Urothelium cell line (cell line): ENCODE measurements at regions not wholly inside any gene's neighbourhood (a gene's known extent, or its start where the extent isn't known, plus 50 kb on each side); places are given as distances from the start of the nearest gene placed in this dataset.

Source experiments
- DNase-seq: peaks from one replicate; pipeline ENCODE4 v3.0.0; 2011; ENCODE audit warnings: low spot score, mixed read lengths
- FAIRE-seq: peaks from 2 replicates; lab custom pipeline; 2011; peaks lifted over from hg19 to GRCh38; lab: Jason Lieb, UNC

DNA sequence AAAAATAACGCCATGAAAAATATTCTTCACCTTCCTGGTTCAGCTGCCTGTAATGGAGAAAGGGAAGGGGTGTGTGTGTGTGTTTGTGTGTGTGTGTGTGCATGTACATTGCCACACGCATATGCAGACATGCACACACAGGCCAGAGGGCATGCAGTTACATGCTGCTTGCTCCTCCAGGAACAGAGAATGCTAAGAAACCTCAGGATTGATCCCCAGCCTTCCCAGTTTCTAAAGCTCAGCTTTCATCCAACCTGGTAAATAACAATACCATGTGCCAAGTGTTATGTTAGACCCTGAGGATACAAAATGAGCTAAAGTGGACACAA is 241.7 kb downstream of the SPTSSA start:
- FAIRE-seq: no peak
- DNase-seq: no peak

DNA sequence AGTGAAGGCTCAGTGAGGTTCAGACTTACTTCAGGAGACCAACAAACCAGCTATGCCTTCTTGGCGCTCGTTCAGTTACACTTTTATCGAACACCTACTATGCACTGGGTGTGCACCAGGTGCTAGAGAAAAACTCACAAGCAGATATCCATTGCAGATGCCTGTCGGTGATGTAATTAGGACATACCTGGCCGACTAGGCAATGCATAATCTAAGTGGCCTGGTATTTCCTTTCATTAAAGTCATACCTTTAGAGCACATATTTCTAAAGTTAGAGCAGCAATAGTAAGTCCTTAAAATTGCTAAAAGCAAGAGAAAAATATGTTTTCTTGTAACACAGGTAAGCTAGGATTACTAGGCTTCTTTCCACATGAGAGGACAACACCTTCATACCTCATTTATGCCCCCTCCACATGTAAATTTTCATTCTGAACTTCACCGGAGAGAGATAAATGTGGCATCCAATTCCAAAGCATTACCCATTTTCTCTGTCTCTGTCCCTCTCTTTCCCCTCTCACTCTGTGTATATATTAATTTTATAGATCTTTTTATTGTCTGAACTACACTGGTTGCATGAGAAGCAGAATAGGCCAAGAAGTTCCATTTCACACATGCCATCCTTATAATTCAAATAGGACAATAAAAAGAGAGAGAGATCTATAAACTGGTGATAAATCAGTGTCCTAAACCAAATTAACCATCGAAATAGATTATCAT is 242.2 kb downstream of the SPTSSA start:
- DNase-seq (peak; percentile 37), FAIRE-seq (no peak)

DNA sequence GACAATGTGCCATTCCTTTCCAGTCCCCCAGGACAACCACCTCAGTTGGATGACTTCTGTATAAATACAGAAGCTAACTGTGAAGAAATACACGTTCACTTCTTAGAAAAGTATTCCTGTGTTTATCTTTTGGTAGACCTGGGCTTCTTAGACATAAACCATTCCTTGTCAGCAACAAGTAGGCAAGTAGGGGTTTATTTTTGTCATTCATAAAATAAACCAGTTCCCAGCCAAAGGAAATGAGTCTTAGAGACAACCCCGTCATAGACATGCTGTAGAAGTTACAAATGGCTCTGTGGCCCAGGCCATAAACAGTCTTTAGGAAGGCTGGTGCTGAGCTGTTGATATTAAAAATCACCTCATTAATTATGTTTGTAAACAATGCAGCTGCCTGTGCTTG is 243.2 kb downstream of the SPTSSA start:
- no peak for DNase-seq
- no peak for FAIRE-seq

DNA sequence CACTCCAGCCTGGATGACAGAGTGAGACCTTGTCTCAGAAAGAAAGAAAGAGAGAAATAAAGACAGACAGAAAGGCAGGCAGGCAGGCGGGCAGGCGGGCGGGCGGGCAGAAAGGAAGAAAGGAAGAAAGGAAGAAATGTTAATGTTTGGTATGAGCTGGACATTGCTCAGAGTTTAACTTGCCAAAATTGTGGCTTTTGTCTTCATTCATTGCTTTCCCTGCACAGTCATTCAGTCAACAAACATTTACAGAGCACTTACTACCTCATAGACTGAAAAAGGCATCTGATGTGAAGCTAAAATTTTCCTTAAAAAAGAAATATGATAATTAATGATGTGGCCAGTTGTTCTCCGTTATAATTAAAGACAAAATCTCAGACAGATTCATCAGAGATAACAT is 247.1 kb downstream of the SPTSSA start:
- FAIRE-seq: no peak
- no peak for DNase-seq

DNA sequence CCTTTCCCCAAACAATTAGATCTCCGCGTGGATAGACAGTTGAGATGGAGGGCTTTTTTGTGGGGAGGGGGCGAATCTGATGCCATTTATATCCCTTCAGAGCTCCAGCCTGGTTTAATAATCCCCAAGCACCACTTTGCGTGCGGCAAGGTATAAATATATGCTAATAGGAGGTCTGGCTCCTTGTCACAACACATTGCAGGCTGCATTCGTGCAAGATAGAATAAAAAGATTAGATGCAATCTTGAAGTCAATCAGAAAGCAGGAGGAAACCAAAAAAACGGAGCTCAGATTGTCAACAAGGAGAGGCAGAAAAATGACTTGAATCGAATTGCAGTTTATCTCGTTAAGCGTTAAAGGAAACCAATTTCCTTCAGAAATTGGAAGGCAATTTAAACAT is 248.7 kb downstream of the SPTSSA start:
- DNase-seq (no peak), FAIRE-seq (no peak)

DNA sequence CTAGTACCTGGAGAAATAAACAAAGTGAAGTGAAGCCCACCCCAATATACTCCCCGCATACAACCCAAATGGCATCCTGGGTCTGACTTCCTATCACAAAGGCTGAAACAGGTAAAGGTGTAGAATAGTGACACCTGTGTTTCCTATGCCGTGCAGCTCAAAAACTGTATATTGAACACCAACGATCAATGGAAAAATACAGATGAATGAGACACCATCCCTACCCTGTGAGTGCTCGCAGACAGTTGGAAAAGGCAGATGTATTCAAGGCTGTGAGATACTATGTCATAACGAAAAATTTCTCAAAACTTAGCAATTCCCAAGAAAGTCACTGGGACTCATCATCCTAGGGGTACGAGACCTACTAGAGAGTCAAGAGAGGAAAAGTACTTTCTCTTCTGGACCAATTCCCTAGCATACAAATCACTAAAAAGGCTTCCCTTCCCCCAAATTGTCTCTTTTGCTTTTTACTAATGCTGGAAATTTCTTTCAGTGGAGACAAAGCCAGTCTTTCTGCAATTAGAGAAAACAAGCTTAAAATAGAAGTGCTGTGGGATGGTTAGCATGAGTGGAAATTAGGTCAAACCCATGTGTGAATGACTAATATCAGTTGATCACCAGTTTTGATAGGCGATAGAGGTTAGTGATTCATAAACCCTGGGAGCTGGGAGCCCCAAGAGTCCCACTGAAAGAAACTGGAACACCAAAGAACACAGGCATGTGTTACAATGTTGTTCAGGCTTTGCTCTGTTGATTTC is 249.7 kb downstream of the SPTSSA start:
- DNase-seq (no peak), FAIRE-seq (no peak)

DNA sequence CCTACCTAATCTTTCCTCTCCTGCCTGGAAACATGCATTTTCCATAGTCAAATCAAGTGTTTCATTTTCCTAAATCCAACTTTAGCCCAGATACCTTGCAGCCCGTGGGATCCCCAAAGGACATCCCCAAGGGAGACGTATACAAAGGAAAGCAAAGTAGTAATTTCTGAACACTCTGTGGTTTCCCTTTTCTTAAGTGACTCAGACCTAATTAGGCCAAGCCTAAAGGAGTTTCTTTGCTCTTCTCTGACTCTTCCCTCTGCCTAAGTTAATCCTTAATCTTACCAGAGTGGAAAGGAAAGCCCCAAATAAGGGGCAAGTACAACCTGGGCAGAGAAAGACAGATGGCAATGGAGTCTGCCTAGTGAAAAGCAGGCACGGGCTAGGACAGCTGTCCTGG is 250.3 kb downstream of the SPTSSA start:
- DNase-seq (no peak), FAIRE-seq (no peak)

DNA sequence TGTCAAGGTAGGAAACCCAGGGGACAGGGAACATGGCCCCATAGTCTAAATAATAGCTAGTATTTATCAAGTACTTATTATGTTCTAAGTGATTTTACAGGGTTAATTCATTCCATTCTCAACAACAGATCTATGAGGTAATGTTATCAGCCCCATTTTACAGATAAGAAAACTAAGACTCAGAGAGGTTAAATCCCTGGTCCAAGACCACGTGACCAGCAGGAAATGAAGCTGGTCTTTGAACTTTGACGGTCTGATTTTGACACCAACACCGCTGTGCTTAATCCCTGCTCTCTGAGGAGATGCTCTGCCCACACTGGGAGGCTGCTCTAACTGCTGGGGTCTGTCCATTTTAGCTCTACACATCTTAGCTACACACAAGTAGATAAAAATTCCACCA is 253.5 kb downstream of the SPTSSA start:
- FAIRE-seq (no peak), DNase-seq (no peak)

DNA sequence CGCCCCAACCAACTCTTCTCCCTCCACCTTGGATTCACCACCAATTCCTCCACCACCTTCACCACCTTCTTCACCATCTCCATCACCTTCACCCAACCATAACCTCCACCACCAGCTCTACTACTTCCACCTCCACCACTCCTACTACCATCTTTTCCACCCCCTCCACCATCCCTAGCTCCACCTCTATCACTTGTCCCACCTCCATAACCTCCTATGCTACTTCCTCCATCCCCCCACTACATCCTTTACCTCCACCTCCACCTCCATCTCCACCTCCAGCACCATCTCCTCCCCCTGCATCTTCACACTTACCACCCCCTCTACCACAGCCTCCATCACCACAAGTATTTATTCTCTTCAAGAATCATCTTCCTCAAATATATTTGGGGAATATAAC is 254.9 kb upstream of the EGLN3 start:
- DNase-seq (no peak), FAIRE-seq (no peak)

DNA sequence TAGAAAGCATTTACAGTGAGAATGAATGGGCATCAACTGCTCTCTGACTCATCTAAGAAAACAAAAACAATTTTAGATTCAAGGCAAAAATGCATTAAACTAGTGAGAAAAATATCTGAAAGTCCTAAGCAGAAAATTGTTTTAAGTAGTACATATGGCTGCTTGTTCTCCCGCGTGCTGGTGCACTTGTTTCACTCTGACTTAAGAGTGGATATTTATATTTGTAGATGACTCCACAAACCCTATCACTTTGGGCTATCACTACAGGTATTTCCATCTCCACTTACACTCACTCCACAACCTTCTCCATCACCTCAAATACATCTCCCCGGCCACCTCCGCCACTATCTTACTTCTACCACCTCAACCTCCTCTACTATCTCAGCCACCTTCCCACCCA is 253.9 kb upstream of the EGLN3 start:
- DNase-seq: no peak
- no peak for FAIRE-seq

DNA sequence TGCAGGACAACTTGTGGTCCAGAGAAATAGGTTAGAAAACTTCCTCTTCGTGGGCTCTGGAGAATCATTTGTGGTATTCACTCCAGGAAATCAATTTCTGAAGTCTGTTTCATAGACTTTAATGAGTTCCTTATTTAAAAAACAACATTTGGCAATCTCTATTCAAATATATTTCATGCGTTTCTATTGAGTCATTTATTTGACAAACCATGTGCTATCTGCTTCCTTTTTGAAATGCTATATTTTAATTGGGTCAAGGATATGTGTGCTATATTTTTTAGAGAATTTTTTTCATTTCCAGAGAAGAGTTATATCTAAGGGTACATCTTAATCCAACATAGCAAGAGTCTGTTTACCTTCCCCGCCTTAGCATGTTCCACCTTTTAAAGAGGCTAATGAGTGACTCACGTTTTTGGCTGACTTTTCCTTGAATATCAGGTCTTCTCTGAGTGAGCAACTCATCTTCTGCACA is 252.4 kb upstream of the EGLN3 start:
- DNase-seq (no peak), FAIRE-seq (no peak)

DNA sequence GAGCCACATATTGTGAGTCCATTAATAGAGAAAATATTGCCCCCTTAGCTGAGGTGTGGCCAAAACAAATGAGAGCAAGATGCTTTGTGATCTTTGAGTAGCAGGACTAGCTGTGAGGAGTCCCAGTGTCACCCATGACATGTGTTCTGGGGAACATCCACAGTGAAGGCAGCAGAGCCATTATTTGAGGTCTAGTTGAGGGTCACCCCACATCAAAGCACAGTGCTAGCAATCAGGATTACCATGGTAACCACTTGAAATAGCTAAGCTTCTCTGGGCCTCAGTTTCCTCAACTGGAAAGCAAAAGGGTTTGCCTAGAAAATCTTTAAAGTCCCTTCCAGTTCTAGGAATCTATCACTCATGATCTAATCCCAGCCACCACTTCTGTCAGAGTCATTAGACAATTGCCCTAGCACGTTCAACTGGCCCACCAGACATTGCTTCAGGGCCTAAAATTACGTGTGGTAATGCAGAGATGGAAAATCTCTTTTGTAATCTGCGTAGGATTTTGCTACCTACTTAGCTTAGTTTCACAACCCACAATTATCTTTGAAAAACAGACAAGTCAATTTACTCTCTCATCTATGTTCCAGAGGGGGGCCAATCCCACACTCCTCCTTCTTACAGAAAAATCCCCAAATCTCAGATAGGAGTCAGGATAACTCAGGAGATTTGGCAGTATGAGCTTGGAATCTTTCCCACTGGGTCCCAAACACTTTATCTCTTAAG is 251.2 kb upstream of the EGLN3 start:
- no peak for DNase-seq
- no peak for FAIRE-seq

DNA sequence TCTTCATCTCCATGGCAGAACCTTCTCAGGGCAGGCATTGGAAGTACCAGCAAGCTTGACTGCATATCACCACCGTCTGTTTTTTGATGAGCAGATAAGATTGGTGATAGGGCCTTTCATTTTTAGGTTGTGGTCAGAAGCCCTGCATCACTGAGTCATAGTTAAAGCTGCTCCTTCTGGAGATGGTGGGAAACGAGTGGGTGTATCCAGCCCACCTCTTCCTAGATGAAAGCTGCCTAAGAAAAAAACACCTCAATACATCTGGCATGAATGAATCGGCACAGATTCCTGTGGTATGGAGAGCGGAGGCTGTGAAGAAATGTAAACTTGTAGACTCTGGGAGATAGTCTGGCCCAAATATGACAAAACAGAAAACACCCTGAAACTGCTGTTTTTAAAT is 248.7 kb upstream of the EGLN3 start:
- DNase-seq: peak; percentile 67
- FAIRE-seq: no peak

DNA sequence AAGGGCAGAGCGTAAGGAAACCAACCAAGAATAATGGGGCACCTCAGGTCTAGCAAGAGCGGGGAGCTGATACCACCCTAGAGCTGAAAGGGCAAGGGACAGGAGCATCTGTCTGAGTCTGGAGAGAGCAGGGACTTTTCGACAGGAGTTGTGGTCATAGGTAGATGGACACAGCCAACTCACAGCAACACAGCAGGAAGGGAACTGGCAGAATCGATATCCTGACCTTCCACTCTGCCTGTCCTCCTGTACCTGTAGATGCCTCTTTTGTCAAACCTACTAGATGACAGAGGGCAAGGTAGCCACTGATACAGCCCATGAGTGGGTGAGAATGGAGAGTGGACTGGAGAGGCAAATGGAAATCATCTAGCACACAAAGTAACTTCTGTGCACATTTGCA is 247.2 kb upstream of the EGLN3 start:
- no peak for DNase-seq
- FAIRE-seq: no peak

DNA sequence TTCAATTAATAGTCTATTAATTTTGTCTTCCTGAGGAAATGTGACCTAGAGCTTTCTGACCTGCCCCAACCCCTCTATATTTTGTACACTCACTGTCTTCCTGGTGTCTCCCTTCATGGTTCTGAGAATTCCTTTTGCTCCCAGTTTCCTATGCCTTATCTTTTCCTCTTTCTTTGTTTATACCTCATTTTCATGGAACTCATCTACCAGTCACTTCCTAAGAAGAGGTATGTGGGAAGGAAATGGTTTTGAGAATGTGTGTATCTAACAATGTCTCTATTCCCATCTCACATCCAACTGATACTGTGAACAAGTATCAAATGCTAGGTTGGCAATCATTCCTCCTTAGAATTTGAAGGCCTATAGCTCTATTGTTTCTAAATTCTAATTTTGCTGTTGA is 245.1 kb upstream of the EGLN3 start:
- FAIRE-seq: no peak
- no peak for DNase-seq

DNA sequence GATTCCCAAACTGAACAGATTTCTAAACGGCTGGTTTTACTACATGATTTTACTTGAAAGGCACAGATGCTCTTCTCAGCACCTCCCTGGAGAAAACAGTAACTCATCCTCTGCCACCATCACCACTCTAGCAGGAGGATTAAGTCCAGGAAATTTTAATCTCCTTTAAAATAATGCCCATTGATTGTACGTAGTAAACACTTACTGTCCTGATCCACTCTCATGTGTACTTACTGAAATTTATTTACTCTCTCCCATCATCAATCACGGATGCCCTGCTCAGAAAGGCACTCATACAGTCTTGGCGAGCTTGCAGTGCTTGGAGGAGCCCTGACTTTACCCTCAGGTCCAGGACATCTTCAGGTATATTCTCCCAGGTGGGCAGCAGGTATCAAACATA is 239.8 kb upstream of the EGLN3 start:
- DNase-seq (no peak), FAIRE-seq (no peak)

DNA sequence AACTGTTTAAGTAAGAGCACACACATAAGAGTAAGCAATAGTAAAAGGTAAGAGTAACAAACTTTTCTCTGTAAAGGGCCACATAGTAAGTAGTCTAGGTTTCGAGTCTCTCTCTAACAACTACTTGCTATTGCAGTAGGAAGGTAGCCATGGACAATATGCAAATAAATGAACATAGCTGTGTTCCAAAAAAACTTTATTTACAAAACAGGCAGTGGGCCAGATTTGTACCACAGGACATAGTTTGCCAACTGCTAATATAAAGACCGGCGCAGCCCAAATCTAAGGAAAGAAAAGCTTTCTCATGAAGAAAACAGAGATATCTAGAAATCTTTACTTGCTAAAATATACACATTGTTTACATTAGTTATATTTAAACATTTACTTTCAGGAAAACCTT is 239.0 kb upstream of the EGLN3 start:
- DNase-seq: no peak
- no peak for FAIRE-seq

DNA sequence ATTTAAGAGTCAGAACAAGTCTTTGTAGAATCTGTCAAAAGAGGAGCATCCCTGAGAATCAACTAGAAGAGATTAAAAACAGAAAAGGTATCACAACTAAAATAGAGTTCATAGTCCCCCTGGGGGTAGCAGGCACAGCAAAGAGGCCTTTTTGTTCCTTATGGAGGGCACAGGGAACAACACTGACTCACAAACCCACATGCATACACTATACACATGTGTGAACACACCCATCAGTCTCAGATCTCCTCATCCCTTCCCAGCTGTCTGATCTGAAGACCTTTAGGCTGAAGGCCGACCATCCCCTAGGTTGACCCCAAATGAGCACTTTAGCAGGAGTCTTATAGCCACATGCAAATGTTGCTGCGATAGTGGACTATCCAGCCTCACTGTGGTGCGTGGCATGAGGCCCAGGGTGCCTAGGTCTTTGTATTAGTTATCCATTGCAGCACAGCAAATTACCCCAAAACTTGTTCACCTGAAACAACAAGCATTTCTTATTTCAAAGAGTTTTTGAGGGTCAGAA is 236.7 kb upstream of the EGLN3 start:
- FAIRE-seq: no peak
- DNase-seq: no peak

DNA sequence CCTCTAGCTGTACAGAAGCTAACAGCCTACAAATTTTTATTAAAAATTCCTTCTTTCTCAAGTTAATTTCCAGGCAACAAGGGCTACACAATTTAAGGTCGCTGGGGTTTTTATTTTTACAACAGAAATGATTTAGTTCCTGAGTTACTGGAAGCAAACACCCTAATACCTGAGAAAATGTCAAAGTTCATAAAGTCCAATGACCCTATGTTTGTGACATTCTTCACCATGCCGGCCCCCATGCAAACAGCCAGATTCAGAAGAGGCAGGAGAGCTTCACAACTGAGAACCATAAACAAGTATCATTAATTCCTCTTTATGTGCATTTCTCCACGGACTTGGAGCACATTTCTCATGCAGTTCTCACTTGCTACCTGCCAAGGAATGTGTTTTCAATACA is 236.2 kb upstream of the EGLN3 start:
- no peak for DNase-seq
- no peak for FAIRE-seq

DNA sequence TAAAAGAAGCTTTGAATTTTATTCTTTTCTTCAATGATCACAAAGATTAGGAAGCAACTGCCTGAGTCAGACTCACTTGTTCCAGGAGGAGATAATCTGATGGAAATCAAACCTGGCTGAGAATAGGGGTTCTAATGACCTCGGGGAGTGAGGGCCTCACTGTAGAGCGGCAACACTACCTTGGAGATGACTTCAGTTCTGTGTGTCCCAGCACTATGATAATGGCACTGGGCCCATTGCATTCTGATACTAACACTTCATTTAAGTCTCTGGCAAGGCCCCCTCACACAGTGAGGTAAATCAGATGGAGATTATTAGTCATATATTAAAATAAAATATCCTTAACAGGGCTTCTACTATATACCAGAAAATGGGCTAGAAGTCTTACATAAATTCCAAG is 233.3 kb upstream of the EGLN3 start:
- FAIRE-seq: no peak
- no peak for DNase-seq

DNA sequence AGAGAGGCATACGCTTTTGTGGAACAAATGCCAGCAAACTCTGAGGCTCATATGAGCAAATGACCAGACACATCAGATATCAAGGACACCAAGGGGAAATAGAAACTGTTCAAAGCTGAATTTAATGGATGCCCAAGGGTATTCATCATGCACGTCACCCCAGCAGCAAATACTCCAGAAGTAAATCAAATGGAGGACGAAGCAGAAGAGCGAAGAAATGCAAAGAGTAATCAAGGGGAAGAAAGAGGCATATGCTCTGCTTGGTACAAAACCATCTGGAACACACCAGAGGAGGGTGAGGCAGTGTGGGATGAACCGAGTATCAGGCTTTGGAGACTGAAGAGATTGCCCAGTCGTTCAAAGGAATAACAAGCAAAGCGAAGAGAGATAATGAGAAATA is 232.6 kb upstream of the EGLN3 start:
- no peak for DNase-seq
- FAIRE-seq: no peak

DNA sequence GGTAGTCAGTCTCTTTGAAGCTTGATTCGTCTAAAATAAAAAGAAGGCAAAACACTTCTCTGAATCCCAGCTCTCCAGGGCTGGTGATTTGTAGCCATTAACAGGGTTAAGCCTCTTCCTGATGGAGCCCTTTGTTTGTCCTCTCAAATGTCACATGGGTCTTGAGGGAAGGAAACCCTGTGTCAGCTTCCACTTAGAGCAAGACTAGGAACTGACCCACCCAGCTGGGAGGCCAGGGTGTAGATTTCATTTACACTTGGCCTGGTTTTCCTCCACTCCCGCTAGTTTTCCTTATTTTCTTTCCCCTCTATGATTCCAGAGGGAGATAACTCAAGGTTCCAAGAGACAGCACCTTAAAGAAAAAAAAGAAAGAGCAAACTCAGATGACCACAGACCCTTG is 230.5 kb upstream of the EGLN3 start:
- no peak for FAIRE-seq

More for the DNA sequence above, 230.5 kb upstream of the EGLN3 start:
- no peak for DNase-seq
